H9 (cell line): ENCODE measurements at regions not wholly inside any gene's neighbourhood (a gene's known extent, or its start where the extent isn't known, plus 50 kb on each side); places are given as distances from the start of the nearest gene placed in this dataset.

Experiments
- DNase-seq: peaks from one replicate; pipeline ENCODE4 v3.0.0-alpha.2; 2017
- H2AFZ ChIP-seq: one replicate; pipeline ENCODE4 v1.6.1; 2013; ENCODE audit warnings: mild to moderate bottlenecking, low read length, control low read depth, moderate library complexity
- H2AK5ac ChIP-seq: 2 replicates; pipeline ENCODE4 v1.6.1; 2013; ENCODE audit warnings: low read length, control low read depth, mixed read lengths; ENCODE audit not compliant: insufficient read length
- H2BK120ac ChIP-seq: one replicate; pipeline ENCODE4 v1.6.1; 2013; ENCODE audit warnings: low read depth, mild to moderate bottlenecking, low read length, control low read depth, inconsistent platforms; ENCODE audit not compliant: poor library complexity, severe bottlenecking
- H2BK12ac ChIP-seq: 2 replicates; pipeline ENCODE4 v1.6.1; 2013; ENCODE audit warnings: low read length, control low read depth, mixed read lengths, low read depth; ENCODE audit not compliant: insufficient read length
- H2BK15ac ChIP-seq: 2 replicates; pipeline ENCODE4 v1.6.1; 2013; ENCODE audit warnings: low read depth, low read length, control low read depth
- H2BK20ac ChIP-seq: one replicate; pipeline ENCODE4 v1.6.1; 2013; ENCODE audit warnings: low read depth, mild to moderate bottlenecking, low read length, control low read depth, inconsistent platforms; ENCODE audit not compliant: poor library complexity, severe bottlenecking
- H2BK5ac ChIP-seq: 2 replicates; pipeline ENCODE4 v1.6.1; 2013; ENCODE audit warnings: low read length, control low read depth, mixed read lengths; ENCODE audit not compliant: insufficient read length
- H3K14ac ChIP-seq: 2 replicates; pipeline ENCODE4 v1.6.1; 2013; ENCODE audit warnings: low read length, control low read depth; ENCODE audit not compliant: insufficient read depth
- H3K18ac ChIP-seq: 2 replicates; pipeline ENCODE4 v1.6.1; 2013; ENCODE audit warnings: low read depth, mild to moderate bottlenecking, mixed read lengths, low read length, control low read depth; ENCODE audit not compliant: insufficient read length
- H3K23ac ChIP-seq: 2 replicates; pipeline ENCODE4 v1.6.1; 2013; ENCODE audit warnings: low read length, control low read depth, mixed read lengths, low read depth; ENCODE audit not compliant: insufficient read length
- H3K23me2 ChIP-seq: 2 replicates; pipeline ENCODE4 v1.6.1; 2013; ENCODE audit warnings: low read depth, mild to moderate bottlenecking, mixed read lengths, low read length, control low read depth; ENCODE audit not compliant: insufficient read length, poor library complexity, severe bottlenecking
- H3K27ac ChIP-seq: 2 replicates; pipeline ENCODE4 v1.5.1; 2013; ENCODE audit warnings: low read length, control low read depth, mixed read lengths, low read depth; ENCODE audit not compliant: insufficient read length
- H3K27me3 ChIP-seq: 2 replicates; pipeline ENCODE4 v1.6.1; 2013; ENCODE audit warnings: low read length, control low read depth, inconsistent platforms; ENCODE audit not compliant: insufficient read depth
- H3K4ac ChIP-seq: 2 replicates; pipeline ENCODE4 v1.6.1; 2013; ENCODE audit warnings: low read depth, mild to moderate bottlenecking, control low read depth, inconsistent platforms, low read length, moderate library complexity
- H3K4me1 ChIP-seq: 2 replicates; pipeline ENCODE4 v1.6.1; 2013; ENCODE audit warnings: low read length, control low read depth, inconsistent platforms; ENCODE audit not compliant: insufficient read depth
- H3K4me2 ChIP-seq: 2 replicates; pipeline ENCODE4 v1.6.1; 2013; ENCODE audit warnings: low read length, control low read depth, mixed read lengths; ENCODE audit not compliant: insufficient read length, insufficient read depth
- H3K56ac ChIP-seq: 2 replicates; pipeline ENCODE4 v1.6.1; 2013; ENCODE audit warnings: low read depth, mild to moderate bottlenecking, mixed read lengths, low read length, control low read depth; ENCODE audit not compliant: insufficient read length
- H3K79me1 ChIP-seq: 2 replicates; pipeline ENCODE4 v1.6.1; 2013; ENCODE audit warnings: low read depth, mild to moderate bottlenecking, moderate library complexity, low read length, control low read depth, inconsistent platforms; ENCODE audit not compliant: insufficient read depth, poor library complexity, severe bottlenecking
- H3K79me2 ChIP-seq: 2 replicates; pipeline ENCODE4 v1.6.1; 2013; ENCODE audit warnings: low read length, control low read depth, inconsistent platforms; ENCODE audit not compliant: insufficient read depth
- H3K9ac ChIP-seq: 2 replicates; pipeline ENCODE4 v1.6.1; 2013; ENCODE audit warnings: low read length, control low read depth, mixed read lengths; ENCODE audit not compliant: insufficient read length; ENCODE audit errors: extremely low read depth
- H3K9me3 ChIP-seq: one replicate; pipeline ENCODE4 v1.6.1; 2013; ENCODE audit warnings: low read depth, low read length, inconsistent platforms; ENCODE audit not compliant: control insufficient read depth
- H3T11ph ChIP-seq: one replicate; pipeline ENCODE4 v1.6.1; 2013; ENCODE audit warnings: mild to moderate bottlenecking, low read length, control low read depth, inconsistent platforms
- H4K20me1 ChIP-seq: one replicate; pipeline ENCODE4 v1.6.1; 2013; ENCODE audit not compliant: control insufficient read depth, insufficient read length, insufficient read depth
- H4K5ac ChIP-seq: 2 replicates; pipeline ENCODE4 v1.6.1; 2013; ENCODE audit warnings: low read depth, mild to moderate bottlenecking, mixed read lengths, low read length, control low read depth; ENCODE audit not compliant: insufficient read length
- H4K8ac ChIP-seq: replicated peaks from 2 replicates; pipeline ENCODE4 v1.6.1; 2013; ENCODE audit warnings: low read length, control low read depth, mixed read lengths, low read depth; ENCODE audit not compliant: insufficient read length
- H4K91ac ChIP-seq: 2 replicates; pipeline ENCODE4 v1.6.1; 2013; ENCODE audit warnings: low read depth, mild to moderate bottlenecking, moderate library complexity, mixed read lengths, low read length, control low read depth; ENCODE audit not compliant: insufficient read length
- H3K27ac Mint-ChIP-seq, 3 experiments: 2 replicates in 2 of 3; 3 replicates in 1 of 3; pipeline ENCODE4 v1.8.0; 2020 to 2021; ENCODE audit warnings: mixed read lengths in 3 of 3, mild to moderate bottlenecking in 1 of 3, moderate library complexity in 1 of 3
- H3K27me3 Mint-ChIP-seq: 2 replicates; pipeline ENCODE4 v1.8.0; 2021; ENCODE audit warnings: low read depth, mild to moderate bottlenecking, moderate library complexity, mixed read lengths
- H3K36me3 Mint-ChIP-seq, 3 experiments: 2 replicates in 2 of 3; 3 replicates in 1 of 3; pipeline ENCODE4 v1.8.0; 2020 to 2021; ENCODE audit warnings: low read depth in 3 of 3, mixed read lengths in 3 of 3; ENCODE audit not compliant: insufficient read depth in 1 of 3
- H3K4me1 Mint-ChIP-seq, 2 experiments: 2 replicates each; pipeline ENCODE4 v1.8.0; 2020; ENCODE audit warnings: mixed read lengths in 2 of 2
- H3K4me3 Mint-ChIP-seq, 2 experiments: 2 replicates in 1 of 2; 3 replicates in 1 of 2; pipeline ENCODE4 v1.8.0; 2020 to 2021; ENCODE audit warnings: mild to moderate bottlenecking in 2 of 2, mixed read lengths in 2 of 2, moderate library complexity in 1 of 2
- H3K9me3 Mint-ChIP-seq, 2 experiments: 2 replicates in 1 of 2; 3 replicates in 1 of 2; pipeline ENCODE4 v1.8.0; 2020; ENCODE audit warnings: mild to moderate bottlenecking in 2 of 2, mixed read lengths in 2 of 2, moderate library complexity in 1 of 2
- CTCF ChIP-seq: fragments of 200-600 bp; sonication (generic); conservative IDR thresholded peaks from 3 replicates; pipeline ENCODE4 v1.8.0; 2021; ENCODE audit warnings: antibody characterized with exemption, mild to moderate bottlenecking

- no peak overlapping the region for H3K23ac ChIP-seq
- no peak overlapping the region for H3K14ac ChIP-seq
- H3K9me3 Mint-ChIP-seq, result no peaks in the 10 kb centered on the region
- no peak overlapping the region for H4K5ac ChIP-seq
- H2AK5ac ChIP-seq, result no peak overlapping the region
- H3K79me1 ChIP-seq, result no peaks in the 10 kb centered on the region
- H3K9ac ChIP-seq, result no peak overlapping the region
- no peak overlapping the region for H2BK12ac ChIP-seq
- H3K27me3 Mint-ChIP-seq, result peaks cover 1% of the 10 kb centered on the region; the same call in 1 of the 2 replicates
- no peaks in the 10 kb centered on the region for H3K36me3 Mint-ChIP-seq
- no peak overlapping the region for H3K4me2 ChIP-seq
- H2BK20ac ChIP-seq, result no peak overlapping the region
- H3K18ac ChIP-seq, result no peak overlapping the region
- H3K27ac Mint-ChIP-seq, result no peak overlapping the region
- no peaks in the 10 kb centered on the region for H3K27me3 ChIP-seq
- H2BK15ac ChIP-seq, result no peak overlapping the region
- no peak overlapping the region for H2BK5ac ChIP-seq
- no peak overlapping the region for H2AFZ ChIP-seq
- H3K79me2 ChIP-seq, result no peaks in the 10 kb centered on the region
- H4K8ac ChIP-seq, result no peak overlapping the region
- TF ChIP-seq CTCF, result no peak
- no peak overlapping the region for H4K91ac ChIP-seq
- no peak overlapping the region for H3K4me3 Mint-ChIP-seq
- H3K4me1 Mint-ChIP-seq, result peaks cover 28 to 31% of the 10 kb centered on the region in 2 experiments
- H3K27ac ChIP-seq, result no peak overlapping the region
- no peaks in the 10 kb centered on the region for H3K23me2 ChIP-seq
- no peak overlapping the region for H2BK120ac ChIP-seq
- no peak overlapping the region for H3T11ph ChIP-seq
- no peaks in the 10 kb centered on the region for H3K9me3 ChIP-seq
- peaks cover 7% of the 10 kb centered on the region; the same call in 1 of the 2 replicates for H3K4me1 ChIP-seq
- no peak for DNase-seq
- no peaks in the 10 kb centered on the region for H4K20me1 ChIP-seq
- H3K4ac ChIP-seq, result no peak overlapping the region
- no peak overlapping the region for H3K56ac ChIP-seq
Measured at GRCh38 chr12:75820071-75820470, 211.5 kb downstream of the PHLDA1 start.
